H9 (cell line): ENCODE measurements at regions not wholly inside any gene's neighbourhood (a gene's known extent, or its start where the extent isn't known, plus 50 kb on each side); places are given as distances from the start of the nearest gene placed in this dataset.

Experiments
- DNase-seq: peaks from one replicate; pipeline ENCODE4 v3.0.0-alpha.2; 2017
- H2AFZ ChIP-seq: one replicate; pipeline ENCODE4 v1.6.1; 2013; ENCODE audit warnings: mild to moderate bottlenecking, low read length, control low read depth, moderate library complexity
- H2AK5ac ChIP-seq: 2 replicates; pipeline ENCODE4 v1.6.1; 2013; ENCODE audit warnings: low read length, control low read depth, mixed read lengths; ENCODE audit not compliant: insufficient read length
- H2BK120ac ChIP-seq: one replicate; pipeline ENCODE4 v1.6.1; 2013; ENCODE audit warnings: low read depth, mild to moderate bottlenecking, low read length, control low read depth, inconsistent platforms; ENCODE audit not compliant: poor library complexity, severe bottlenecking
- H2BK12ac ChIP-seq: 2 replicates; pipeline ENCODE4 v1.6.1; 2013; ENCODE audit warnings: low read length, control low read depth, mixed read lengths, low read depth; ENCODE audit not compliant: insufficient read length
- H2BK15ac ChIP-seq: 2 replicates; pipeline ENCODE4 v1.6.1; 2013; ENCODE audit warnings: low read depth, low read length, control low read depth
- H2BK20ac ChIP-seq: one replicate; pipeline ENCODE4 v1.6.1; 2013; ENCODE audit warnings: low read depth, mild to moderate bottlenecking, low read length, control low read depth, inconsistent platforms; ENCODE audit not compliant: poor library complexity, severe bottlenecking
- H2BK5ac ChIP-seq: 2 replicates; pipeline ENCODE4 v1.6.1; 2013; ENCODE audit warnings: low read length, control low read depth, mixed read lengths; ENCODE audit not compliant: insufficient read length
- H3K14ac ChIP-seq: 2 replicates; pipeline ENCODE4 v1.6.1; 2013; ENCODE audit warnings: low read length, control low read depth; ENCODE audit not compliant: insufficient read depth
- H3K18ac ChIP-seq: 2 replicates; pipeline ENCODE4 v1.6.1; 2013; ENCODE audit warnings: low read depth, mild to moderate bottlenecking, mixed read lengths, low read length, control low read depth; ENCODE audit not compliant: insufficient read length
- H3K23ac ChIP-seq: 2 replicates; pipeline ENCODE4 v1.6.1; 2013; ENCODE audit warnings: low read length, control low read depth, mixed read lengths, low read depth; ENCODE audit not compliant: insufficient read length
- H3K23me2 ChIP-seq: 2 replicates; pipeline ENCODE4 v1.6.1; 2013; ENCODE audit warnings: low read depth, mild to moderate bottlenecking, mixed read lengths, low read length, control low read depth; ENCODE audit not compliant: insufficient read length, poor library complexity, severe bottlenecking
- H3K27ac ChIP-seq: 2 replicates; pipeline ENCODE4 v1.5.1; 2013; ENCODE audit warnings: low read length, control low read depth, mixed read lengths, low read depth; ENCODE audit not compliant: insufficient read length
- H3K27me3 ChIP-seq: 2 replicates; pipeline ENCODE4 v1.6.1; 2013; ENCODE audit warnings: low read length, control low read depth, inconsistent platforms; ENCODE audit not compliant: insufficient read depth
- H3K4ac ChIP-seq: 2 replicates; pipeline ENCODE4 v1.6.1; 2013; ENCODE audit warnings: low read depth, mild to moderate bottlenecking, control low read depth, inconsistent platforms, low read length, moderate library complexity
- H3K4me1 ChIP-seq: 2 replicates; pipeline ENCODE4 v1.6.1; 2013; ENCODE audit warnings: low read length, control low read depth, inconsistent platforms; ENCODE audit not compliant: insufficient read depth
- H3K4me2 ChIP-seq: 2 replicates; pipeline ENCODE4 v1.6.1; 2013; ENCODE audit warnings: low read length, control low read depth, mixed read lengths; ENCODE audit not compliant: insufficient read length, insufficient read depth
- H3K56ac ChIP-seq: 2 replicates; pipeline ENCODE4 v1.6.1; 2013; ENCODE audit warnings: low read depth, mild to moderate bottlenecking, mixed read lengths, low read length, control low read depth; ENCODE audit not compliant: insufficient read length
- H3K79me1 ChIP-seq: 2 replicates; pipeline ENCODE4 v1.6.1; 2013; ENCODE audit warnings: low read depth, mild to moderate bottlenecking, moderate library complexity, low read length, control low read depth, inconsistent platforms; ENCODE audit not compliant: insufficient read depth, poor library complexity, severe bottlenecking
- H3K79me2 ChIP-seq: 2 replicates; pipeline ENCODE4 v1.6.1; 2013; ENCODE audit warnings: low read length, control low read depth, inconsistent platforms; ENCODE audit not compliant: insufficient read depth
- H3K9ac ChIP-seq: 2 replicates; pipeline ENCODE4 v1.6.1; 2013; ENCODE audit warnings: low read length, control low read depth, mixed read lengths; ENCODE audit not compliant: insufficient read length; ENCODE audit errors: extremely low read depth
- H3K9me3 ChIP-seq: one replicate; pipeline ENCODE4 v1.6.1; 2013; ENCODE audit warnings: low read depth, low read length, inconsistent platforms; ENCODE audit not compliant: control insufficient read depth
- H3T11ph ChIP-seq: one replicate; pipeline ENCODE4 v1.6.1; 2013; ENCODE audit warnings: mild to moderate bottlenecking, low read length, control low read depth, inconsistent platforms
- H4K20me1 ChIP-seq: one replicate; pipeline ENCODE4 v1.6.1; 2013; ENCODE audit not compliant: control insufficient read depth, insufficient read length, insufficient read depth
- H4K5ac ChIP-seq: 2 replicates; pipeline ENCODE4 v1.6.1; 2013; ENCODE audit warnings: low read depth, mild to moderate bottlenecking, mixed read lengths, low read length, control low read depth; ENCODE audit not compliant: insufficient read length
- H4K8ac ChIP-seq: replicated peaks from 2 replicates; pipeline ENCODE4 v1.6.1; 2013; ENCODE audit warnings: low read length, control low read depth, mixed read lengths, low read depth; ENCODE audit not compliant: insufficient read length
- H4K91ac ChIP-seq: 2 replicates; pipeline ENCODE4 v1.6.1; 2013; ENCODE audit warnings: low read depth, mild to moderate bottlenecking, moderate library complexity, mixed read lengths, low read length, control low read depth; ENCODE audit not compliant: insufficient read length
- H3K27ac Mint-ChIP-seq, 3 experiments: 2 replicates in 2 of 3; 3 replicates in 1 of 3; pipeline ENCODE4 v1.8.0; 2020 to 2021; ENCODE audit warnings: mixed read lengths in 3 of 3, mild to moderate bottlenecking in 1 of 3, moderate library complexity in 1 of 3
- H3K27me3 Mint-ChIP-seq: 2 replicates; pipeline ENCODE4 v1.8.0; 2021; ENCODE audit warnings: low read depth, mild to moderate bottlenecking, moderate library complexity, mixed read lengths
- H3K36me3 Mint-ChIP-seq, 3 experiments: 2 replicates in 2 of 3; 3 replicates in 1 of 3; pipeline ENCODE4 v1.8.0; 2020 to 2021; ENCODE audit warnings: low read depth in 3 of 3, mixed read lengths in 3 of 3; ENCODE audit not compliant: insufficient read depth in 1 of 3
- H3K4me1 Mint-ChIP-seq, 2 experiments: 2 replicates each; pipeline ENCODE4 v1.8.0; 2020; ENCODE audit warnings: mixed read lengths in 2 of 2
- H3K4me3 Mint-ChIP-seq, 2 experiments: 2 replicates in 1 of 2; 3 replicates in 1 of 2; pipeline ENCODE4 v1.8.0; 2020 to 2021; ENCODE audit warnings: mild to moderate bottlenecking in 2 of 2, mixed read lengths in 2 of 2, moderate library complexity in 1 of 2
- H3K9me3 Mint-ChIP-seq, 2 experiments: 2 replicates in 1 of 2; 3 replicates in 1 of 2; pipeline ENCODE4 v1.8.0; 2020; ENCODE audit warnings: mild to moderate bottlenecking in 2 of 2, mixed read lengths in 2 of 2, moderate library complexity in 1 of 2
- CTCF ChIP-seq: fragments of 200-600 bp; sonication (generic); conservative IDR thresholded peaks from 3 replicates; pipeline ENCODE4 v1.8.0; 2021; ENCODE audit warnings: antibody characterized with exemption, mild to moderate bottlenecking
- WGBS: extraction: QIAGEN DNeasy Blood & Tissue Kit; methylation state at CpG from one replicate; pipeline ENCODE4 v1.1.7; 2013; ENCODE audit warnings: missing lambda C conversion rate, low lambda C conversion rate, mixed read lengths; ENCODE audit not compliant: insufficient read length; ENCODE audit errors: extremely low coverage; 5-methylcytosine and 5-hydroxymethylcytosine counted together

DNA sequence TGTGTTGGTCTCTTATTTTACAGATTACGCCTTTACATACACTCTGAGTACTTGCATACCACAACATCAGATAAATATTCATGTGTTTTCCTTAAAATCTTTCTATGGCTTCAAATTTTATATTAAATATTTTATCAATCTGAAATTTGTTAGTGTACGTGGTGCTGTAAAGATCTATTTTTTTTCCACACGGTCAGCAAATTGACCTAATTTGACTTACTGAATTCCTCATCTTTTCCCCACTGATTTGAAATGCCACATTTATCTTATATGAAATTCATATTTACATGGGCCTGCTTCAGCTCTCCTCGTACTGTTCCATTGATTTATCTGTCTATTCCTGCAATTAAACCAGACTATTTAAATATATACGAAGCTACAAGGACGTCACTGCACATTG, 433.8 kb upstream of the ZNF507 start:
- H2BK20ac ChIP-seq = no peak overlapping the region
- H4K5ac ChIP-seq = no peak overlapping the region
- Mint-ChIP-seq H3K36me3 (no peaks in the 10 kb centered on the region), H3K27me3 (no peaks in the 10 kb centered on the region; the same call in 1 of the 2 replicates), H3K27ac (no peak overlapping the region), H3K9me3 (no peaks in the 10 kb centered on the region), H3K4me1 (peaks cover 0 to 4% of the 10 kb centered on the region in 2 experiments; a peak in 2 of 4 replicates), H3K4me3 (no peak overlapping the region)
- no CpG with 5 or more reads among the region's 6 CpGs for WGBS
- H3T11ph ChIP-seq = no peak overlapping the region
- H2AK5ac ChIP-seq = no peak overlapping the region
- H4K8ac ChIP-seq = no peak overlapping the region
- no peak for TF ChIP-seq CTCF
- no peak for DNase-seq
- no peak overlapping the region for H3K14ac ChIP-seq
- H2BK15ac ChIP-seq = no peak overlapping the region
- H2BK12ac ChIP-seq = no peak overlapping the region
- no peak overlapping the region for H3K23ac ChIP-seq
- H3K18ac ChIP-seq = no peak overlapping the region
- no peak overlapping the region for H3K9ac ChIP-seq
- no peaks in the 10 kb centered on the region for H3K9me3 ChIP-seq
- H3K56ac ChIP-seq = no peak overlapping the region
- no peak overlapping the region for H2BK5ac ChIP-seq
- no peaks in the 10 kb centered on the region for H4K20me1 ChIP-seq
- H2BK120ac ChIP-seq = no peak overlapping the region
- no peak overlapping the region for H4K91ac ChIP-seq
- no peaks in the 10 kb centered on the region for H3K27me3 ChIP-seq
- H2AFZ ChIP-seq = no peak overlapping the region
- H3K79me2 ChIP-seq = no peaks in the 10 kb centered on the region
- no peaks in the 10 kb centered on the region for H3K79me1 ChIP-seq
- no peaks in the 10 kb centered on the region for H3K23me2 ChIP-seq
- no peak overlapping the region for H3K27ac ChIP-seq
- no peak overlapping the region for H3K4ac ChIP-seq
- no peaks in the 10 kb centered on the region for H3K4me1 ChIP-seq
- no peak overlapping the region for H3K4me2 ChIP-seq
